ENCODE measurements at regions not wholly inside any gene's neighbourhood (a gene's known extent, or its start where the extent isn't known, plus 50 kb on each side); places are given as distances from the start of the nearest gene placed in this dataset.
"Not testable (repeated sequence)": the region's sequence is repeated elsewhere in the genome, so short reads cannot be mapped to it uniquely, and the experiment has no call there.

DNA sequence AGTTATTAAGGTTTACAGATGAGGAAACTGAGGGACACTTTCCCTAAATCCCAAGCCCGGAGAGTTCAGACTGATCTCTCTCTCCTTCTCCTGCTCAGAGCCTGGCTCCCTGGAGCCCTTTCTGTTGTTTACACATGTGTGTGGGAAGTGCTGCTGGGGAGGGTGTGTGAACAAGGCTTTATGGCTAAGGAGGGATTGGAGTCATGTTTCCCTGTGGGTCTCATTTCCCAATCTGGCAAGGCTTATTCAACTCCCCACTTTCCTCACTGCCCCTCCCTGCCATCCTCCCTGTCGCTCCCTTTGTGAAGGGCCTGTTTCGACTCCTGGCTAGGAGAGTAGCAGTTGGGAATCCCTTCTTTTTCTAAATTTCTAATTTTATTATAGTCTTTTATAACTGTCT lies 57.3 kb upstream of the PAX8 start:
- FAIRE-seq; H2BK15ac ChIP-seq (ENCODE audit: low read length); CTCF ChIA-PET (ENCODE audit: partially characterized antibody); H3K23ac ChIP-seq (ENCODE audit: insufficient read length); H4K5ac ChIP-seq (ENCODE audit: insufficient read length, low read depth, low read length); POLR2A ChIA-PET (ENCODE audit: partially characterized antibody); H3K18ac ChIP-seq (ENCODE audit: extremely low read depth, low read length); H3K4me2 ChIP-seq (ENCODE audit: insufficient read depth in 1 of 2, low read depth in 2 of 2, low read length in 2 of 2); H3K27me3 ChIP-seq (replicated peaks in 1 of 4; ENCODE audit: control insufficient read depth in 3 of 4, extremely low read depth in 1 of 4, insufficient read depth in 3 of 4, low read length in 3 of 4); H3K9ac ChIP-seq (replicated peaks in 1 of 4; ENCODE audit: extremely low read depth in 1 of 4, low read depth in 3 of 4, low read length in 3 of 4); H3K4me1 ChIP-seq (replicated peaks in 1 of 4; ENCODE audit: control insufficient read depth in 3 of 4, insufficient read depth in 4 of 4, low read length in 3 of 4); H3K79me2 ChIP-seq (ENCODE audit: control insufficient read depth in 1 of 2, insufficient read depth in 2 of 2, low read length in 2 of 2); H2BK12ac ChIP-seq (ENCODE audit: low read depth, low read length); H3K36me3 ChIP-seq (ENCODE audit: control insufficient read depth in 2 of 4, insufficient read depth in 4 of 4, low read length in 3 of 4); H3K23me2 ChIP-seq (ENCODE audit: low read depth, low read length); H2BK20ac ChIP-seq (ENCODE audit: low read length); H3K4me3 ChIP-seq (ENCODE audit: extremely low read depth in 1 of 4, insufficient read depth in 2 of 4, low read depth in 3 of 4, low read length in 4 of 4); H3K27ac ChIP-seq (ENCODE audit: low read depth, low read length); H3K14ac ChIP-seq (ENCODE audit: insufficient read length); H2AK5ac ChIP-seq (ENCODE audit: low read depth, low read length); H2AFZ ChIP-seq (ENCODE audit: low read length); H3K9me3 ChIP-seq (ENCODE audit: insufficient read depth in 2 of 2, low read depth in 1 of 2, low read length in 1 of 2); H3K4ac ChIP-seq (replicated peaks; ENCODE audit: insufficient read length, low read depth, low read length); H2BK120ac ChIP-seq (replicated peaks; ENCODE audit: low read depth, low read length); H3K79me1 ChIP-seq (ENCODE audit: low read depth, low read length); DNase-seq (ENCODE audit: low read depth in 1 of 2, low spot score in 2 of 2); H2BK5ac ChIP-seq (ENCODE audit: low read depth, low read length); H4K8ac ChIP-seq (ENCODE audit: extremely low read depth, insufficient read depth, low read length); H4K91ac ChIP-seq (replicated peaks; ENCODE audit: insufficient read length, low read length); H4K20me1 ChIP-seq (replicated peaks in 1 of 2; ENCODE audit: control insufficient read depth in 1 of 2, insufficient read depth in 2 of 2, low read length in 2 of 2); H3K56ac ChIP-seq (replicated peaks; ENCODE audit: insufficient read length, low read depth, low read length): not testable (repeated sequence)
- 90% methylated on average over 3 of the region's 3 CpGs; no CpG with 5 or more reads in 1 of the 2 experiments for WGBS, 2 experiments (ENCODE audit: extremely low coverage in 1 of 2, insufficient coverage in 1 of 2, insufficient read length in 1 of 2, insufficient replicate concordance in 2 of 2, low coverage in 1 of 2, low lambda C conversion rate in 2 of 2, missing lambda C conversion rate in 1 of 2)
